AG09309 (cell line): ENCODE measurements at regions not wholly inside any gene's neighbourhood (a gene's known extent, or its start where the extent isn't known, plus 50 kb on each side); places are given as distances from the start of the nearest gene placed in this dataset.
"Not testable (repeated sequence)": the region's sequence is repeated elsewhere in the genome, so short reads cannot be mapped to it uniquely, and the experiment has no call there.

Experiments used
- DNase-seq: peaks from one replicate; pipeline ENCODE4 v3.0.0-alpha.2; 2010; ENCODE audit warnings: low read depth
- H3K4me3 ChIP-seq: 2 replicates; pipeline ENCODE4 v1.5.1; 2011; ENCODE audit warnings: mild to moderate bottlenecking, low read depth, low read length, moderate library complexity; ENCODE audit not compliant: control insufficient read depth
- TF ChIP-seq, protein P1 (sequence below): IDR thresholded peaks from 2 replicates; pipeline ENCODE4 v1.5.1; 2011; ENCODE audit warnings: mild to moderate bottlenecking, low read depth, low read length, inconsistent platforms; ENCODE audit not compliant: insufficient read depth, control insufficient read depth; ENCODE audit errors: missing control alignments

DNA sequence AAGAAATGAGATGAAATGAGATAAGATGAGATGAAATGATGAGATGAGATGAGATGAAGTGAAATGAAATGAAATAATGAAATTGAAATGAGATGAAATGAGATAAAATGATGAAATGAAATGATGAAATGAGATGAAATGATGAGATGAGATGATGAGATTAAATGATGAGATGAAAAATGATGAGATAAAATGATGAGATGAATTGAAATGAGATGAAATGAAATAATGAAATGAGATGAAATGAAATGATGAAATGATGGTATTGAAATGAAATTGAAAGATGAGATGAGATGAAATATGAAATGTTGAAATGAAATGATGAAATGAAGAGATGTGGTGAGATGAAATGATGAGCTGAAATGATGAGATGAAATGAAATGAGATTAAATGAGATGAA, 231.0 kb downstream of the GOLGA6L6 start:
- TF ChIP-seq, protein P1, sequence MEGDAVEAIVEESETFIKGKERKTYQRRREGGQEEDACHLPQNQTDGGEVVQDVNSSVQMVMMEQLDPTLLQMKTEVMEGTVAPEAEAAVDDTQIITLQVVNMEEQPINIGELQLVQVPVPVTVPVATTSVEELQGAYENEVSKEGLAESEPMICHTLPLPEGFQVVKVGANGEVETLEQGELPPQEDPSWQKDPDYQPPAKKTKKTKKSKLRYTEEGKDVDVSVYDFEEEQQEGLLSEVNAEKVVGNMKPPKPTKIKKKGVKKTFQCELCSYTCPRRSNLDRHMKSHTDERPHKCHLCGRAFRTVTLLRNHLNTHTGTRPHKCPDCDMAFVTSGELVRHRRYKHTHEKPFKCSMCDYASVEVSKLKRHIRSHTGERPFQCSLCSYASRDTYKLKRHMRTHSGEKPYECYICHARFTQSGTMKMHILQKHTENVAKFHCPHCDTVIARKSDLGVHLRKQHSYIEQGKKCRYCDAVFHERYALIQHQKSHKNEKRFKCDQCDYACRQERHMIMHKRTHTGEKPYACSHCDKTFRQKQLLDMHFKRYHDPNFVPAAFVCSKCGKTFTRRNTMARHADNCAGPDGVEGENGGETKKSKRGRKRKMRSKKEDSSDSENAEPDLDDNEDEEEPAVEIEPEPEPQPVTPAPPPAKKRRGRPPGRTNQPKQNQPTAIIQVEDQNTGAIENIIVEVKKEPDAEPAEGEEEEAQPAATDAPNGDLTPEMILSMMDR, result no peak
- H3K4me3 ChIP-seq, result no peak overlapping the region
- DNase-seq, result no peak

DNA sequence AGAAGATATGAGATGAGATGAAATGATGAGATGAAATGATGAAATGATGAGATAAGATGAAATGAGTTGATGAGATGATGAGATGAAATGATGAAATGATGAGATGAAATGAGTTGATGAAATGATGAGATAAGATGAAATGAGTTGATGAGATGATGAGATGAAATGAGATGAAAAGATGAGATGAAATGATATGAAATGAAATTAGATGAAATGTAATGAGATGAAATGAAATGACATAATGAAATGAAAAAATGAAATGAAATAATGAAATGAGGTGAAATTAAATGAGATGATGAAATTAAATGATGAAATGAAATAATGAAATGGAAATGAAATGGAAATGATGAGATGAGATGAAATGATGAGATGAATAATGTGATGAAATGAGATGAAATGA, 231.6 kb downstream of the GOLGA6L6 start:
- DNase-seq, H3K4me3 ChIP-seq: not testable (repeated sequence)

DNA sequence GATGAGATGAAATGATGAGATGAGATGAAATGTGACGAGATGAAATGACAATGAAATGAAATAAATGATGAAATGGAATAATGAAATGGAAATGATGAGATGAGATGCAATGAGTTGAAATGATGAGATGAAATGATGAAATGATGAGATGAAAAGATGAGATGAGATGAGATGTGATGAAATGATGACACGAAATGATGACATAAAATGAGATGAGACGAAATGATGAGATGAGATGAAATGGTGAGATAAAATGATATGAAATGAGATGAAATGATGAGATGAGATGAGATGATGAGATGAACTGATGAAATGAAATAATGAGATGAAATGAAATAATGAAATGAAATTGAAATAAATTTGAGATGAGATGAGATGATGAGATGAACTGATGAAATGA, 232.2 kb downstream of the GOLGA6L6 start:
- not testable (repeated sequence) for DNase-seq, H3K4me3 ChIP-seq

DNA sequence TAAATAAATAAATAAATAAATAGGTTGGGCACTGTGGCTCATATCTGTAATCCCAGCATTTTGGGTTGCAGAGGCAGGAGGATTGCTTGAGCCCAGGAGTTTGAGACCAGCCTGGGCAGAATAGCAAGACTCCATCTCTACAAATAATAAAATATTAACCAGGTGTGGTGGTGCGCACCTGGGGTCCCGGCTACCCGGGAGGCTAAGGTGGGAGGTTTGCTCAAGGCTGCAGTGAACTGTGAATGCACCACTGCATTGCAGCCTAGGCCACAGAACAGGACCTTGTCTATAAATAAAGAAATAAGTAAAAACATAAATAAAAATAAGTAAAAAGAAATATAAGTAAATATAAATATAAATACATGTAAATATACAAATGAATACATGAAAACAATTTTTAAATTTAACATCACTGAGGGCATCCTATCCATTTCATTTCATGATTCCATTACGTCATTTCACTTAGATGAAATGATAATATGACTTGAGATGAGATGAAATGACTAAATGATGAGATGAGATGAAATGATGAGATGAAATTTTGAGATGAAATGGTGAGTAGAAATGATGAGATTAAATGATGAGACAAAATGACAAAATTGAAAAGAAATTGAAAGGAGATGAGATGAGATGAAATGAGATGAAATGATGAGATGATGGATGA, 233.4 kb downstream of the GOLGA6L6 start:
- not testable (repeated sequence) for H3K4me3 ChIP-seq, DNase-seq

DNA sequence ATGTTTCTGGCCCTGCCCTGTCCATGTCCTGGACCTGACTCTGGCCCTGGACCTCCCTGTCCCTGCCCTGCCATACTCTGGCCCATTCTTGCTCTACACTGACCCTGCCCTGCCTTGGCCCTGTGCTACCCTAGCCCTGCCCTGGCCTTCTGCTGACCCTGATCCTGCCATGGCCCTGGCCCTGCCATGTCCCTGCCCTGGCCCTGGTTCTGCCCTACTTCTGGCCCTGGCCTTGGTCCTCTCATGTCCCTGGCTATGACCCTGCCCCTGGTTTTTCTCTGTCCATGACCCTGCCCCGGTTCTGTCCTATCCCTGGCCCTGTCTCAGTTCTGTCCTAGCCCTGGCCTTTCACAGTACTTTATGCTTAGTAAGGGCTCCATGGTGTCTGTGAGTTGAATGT, 234.5 kb downstream of the GOLGA6L6 start:
- not testable (repeated sequence) for H3K4me3 ChIP-seq

DNA sequence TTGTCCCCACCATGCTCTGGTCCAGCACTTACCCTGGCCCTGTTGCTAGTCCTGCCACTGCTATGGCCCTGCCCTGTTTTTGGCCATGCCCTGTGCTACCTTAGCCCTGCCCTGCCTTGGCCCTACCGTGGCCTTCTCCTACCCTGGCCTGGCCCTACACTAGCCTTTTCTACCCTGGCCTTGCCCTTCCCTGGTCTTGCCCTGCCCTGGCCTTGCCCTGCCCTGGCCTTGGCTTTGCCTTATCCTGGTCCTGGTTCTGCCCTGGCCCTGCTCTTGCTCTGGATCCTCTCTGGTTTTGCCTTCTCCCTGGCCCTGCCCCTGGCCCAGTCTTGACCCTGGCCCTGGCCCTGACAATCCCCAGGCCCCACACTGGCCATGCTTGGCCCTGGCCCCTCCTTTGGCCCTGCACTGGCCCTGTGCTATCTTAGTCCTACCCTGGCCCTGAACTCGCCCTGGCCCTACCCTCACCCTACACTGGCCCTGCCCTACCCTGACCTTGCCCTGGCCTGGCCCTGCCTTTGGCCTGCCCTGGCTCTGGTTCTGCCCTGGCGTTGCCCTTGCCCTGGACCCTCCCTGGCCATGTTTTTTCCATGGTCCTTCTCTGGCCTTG, 235.0 kb downstream of the GOLGA6L6 start:
- H3K4me3 ChIP-seq, DNase-seq: not testable (repeated sequence)

More for the DNA sequence above, 234.5 kb downstream of the GOLGA6L6 start:
- not testable (repeated sequence) for DNase-seq

DNA sequence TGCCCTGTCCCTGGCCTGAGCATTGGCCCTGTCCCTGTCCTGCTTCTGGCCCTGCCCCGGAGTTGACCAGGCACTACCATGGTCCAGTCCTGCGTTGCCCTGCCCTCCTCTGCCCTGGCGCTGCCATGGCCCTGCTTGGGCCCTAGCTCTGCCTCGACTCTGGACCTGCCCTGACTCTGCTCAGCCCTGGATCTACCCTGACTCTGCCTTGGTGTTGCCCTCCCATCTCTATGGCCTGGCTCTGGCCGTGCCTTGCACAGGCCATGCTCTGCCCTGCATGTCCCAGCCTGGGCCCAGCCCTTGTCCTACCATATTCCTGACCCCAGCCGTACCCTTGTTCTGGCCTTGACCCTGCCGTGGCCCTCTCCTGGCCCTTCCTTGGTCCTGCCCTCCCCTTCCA, 235.7 kb downstream of the GOLGA6L6 start:
- not testable (repeated sequence) for DNase-seq, H3K4me3 ChIP-seq

DNA sequence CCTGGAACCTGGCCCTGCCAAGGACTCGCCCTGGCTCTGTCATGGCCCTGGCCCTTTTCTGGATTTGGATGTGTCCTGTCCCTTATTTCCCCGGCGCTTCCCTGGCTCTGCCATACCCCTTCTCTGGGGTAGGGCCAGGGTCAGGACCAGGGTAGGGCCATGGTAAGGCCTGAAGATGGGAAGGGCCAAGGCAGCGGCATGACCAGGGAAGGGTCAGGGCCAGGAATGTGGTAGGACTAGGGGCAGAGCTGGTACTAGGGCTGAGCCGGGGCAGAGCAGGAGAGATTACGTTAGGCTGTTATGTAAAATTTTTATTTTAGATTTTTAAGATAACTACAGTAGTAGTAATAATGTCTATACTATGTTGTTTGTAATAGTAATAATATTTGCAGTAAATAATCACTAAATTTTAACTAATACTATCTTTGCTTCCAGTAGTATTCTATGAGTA, 236.6 kb downstream of the GOLGA6L6 start:
- not testable (repeated sequence) for H3K4me3 ChIP-seq, DNase-seq

DNA sequence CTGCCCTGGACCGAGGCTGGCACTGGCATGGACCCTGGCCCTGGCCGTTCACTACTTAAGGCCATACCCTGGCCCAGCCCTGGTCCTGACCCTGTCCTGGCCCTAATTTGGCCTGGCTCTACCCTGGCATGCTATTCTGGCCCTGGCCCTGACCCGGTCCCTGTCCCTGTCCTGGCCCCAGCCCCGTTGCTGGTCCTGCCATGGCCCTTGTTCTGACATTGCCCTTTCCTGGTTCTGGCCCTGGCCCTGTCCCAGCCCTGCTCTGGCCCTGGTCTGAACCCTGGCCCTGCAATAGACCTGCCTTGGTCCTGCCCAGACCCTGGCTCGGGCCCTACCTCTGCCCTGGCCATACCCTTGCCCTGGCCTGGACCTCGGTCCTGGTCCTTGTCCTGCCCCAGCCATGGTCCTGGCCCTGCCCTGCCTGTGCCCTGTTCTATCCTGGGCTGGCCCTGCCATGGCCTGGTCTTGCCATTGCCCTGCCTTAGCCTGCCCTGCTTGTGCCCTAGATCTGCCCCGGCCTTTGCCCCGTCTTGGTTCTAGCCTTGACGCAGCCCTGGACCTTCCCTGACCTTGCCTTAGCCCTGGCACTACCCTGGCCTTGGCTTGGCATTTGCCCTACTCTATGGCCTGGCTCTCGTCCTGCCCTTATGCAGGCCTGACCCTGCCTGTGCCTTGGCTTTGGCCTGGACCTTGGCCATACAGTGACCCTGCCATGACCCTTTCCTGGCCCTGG, 237.2 kb downstream of the GOLGA6L6 start:
- DNase-seq, H3K4me3 ChIP-seq: not testable (repeated sequence)

DNA sequence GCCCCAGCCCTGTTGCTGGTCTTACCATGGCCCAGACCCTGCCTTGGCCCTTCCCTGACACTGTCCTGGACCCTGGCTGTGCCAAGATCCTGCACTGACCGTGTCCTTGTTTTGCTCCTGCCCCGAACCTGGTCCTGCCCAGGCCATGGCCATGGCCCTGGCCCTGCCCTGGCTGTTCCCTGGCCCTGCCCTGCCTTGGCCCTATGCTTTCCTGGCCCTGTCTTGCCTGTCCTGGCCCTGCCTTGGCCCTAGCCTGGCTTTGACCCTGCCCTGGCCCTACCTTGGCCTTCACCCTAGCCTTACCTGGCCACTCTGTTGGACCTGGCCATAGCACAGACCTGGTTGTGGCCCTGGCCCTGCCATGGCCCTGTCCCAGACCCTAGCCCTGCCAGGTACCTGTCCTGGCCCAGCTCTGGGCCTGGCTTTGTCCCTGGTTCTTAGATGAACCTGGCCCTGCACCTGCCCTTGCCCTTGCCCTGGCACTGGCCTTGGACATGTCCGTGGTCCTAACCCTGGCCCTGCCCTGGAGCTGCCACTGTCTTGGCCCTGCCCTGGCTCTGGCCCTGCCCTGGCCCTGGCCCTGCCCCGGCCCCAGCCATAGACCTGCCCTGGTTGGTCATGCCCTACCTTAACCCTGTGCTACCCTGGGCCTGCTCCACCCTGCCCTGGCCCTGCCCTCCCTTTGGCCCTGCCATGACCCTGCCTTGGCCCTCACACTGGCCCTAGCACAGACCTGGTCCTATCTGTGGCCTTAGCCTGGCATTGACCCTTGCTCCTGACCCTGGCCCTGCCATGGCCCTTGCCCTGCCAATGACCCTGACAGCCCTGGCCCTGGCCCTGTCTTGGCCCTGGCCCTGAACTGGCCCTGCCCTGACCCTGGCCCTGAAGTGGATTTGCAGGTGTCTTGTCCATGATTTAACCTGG, 238.1 kb downstream of the GOLGA6L6 start:
- H3K4me3 ChIP-seq, DNase-seq: not testable (repeated sequence)

DNA sequence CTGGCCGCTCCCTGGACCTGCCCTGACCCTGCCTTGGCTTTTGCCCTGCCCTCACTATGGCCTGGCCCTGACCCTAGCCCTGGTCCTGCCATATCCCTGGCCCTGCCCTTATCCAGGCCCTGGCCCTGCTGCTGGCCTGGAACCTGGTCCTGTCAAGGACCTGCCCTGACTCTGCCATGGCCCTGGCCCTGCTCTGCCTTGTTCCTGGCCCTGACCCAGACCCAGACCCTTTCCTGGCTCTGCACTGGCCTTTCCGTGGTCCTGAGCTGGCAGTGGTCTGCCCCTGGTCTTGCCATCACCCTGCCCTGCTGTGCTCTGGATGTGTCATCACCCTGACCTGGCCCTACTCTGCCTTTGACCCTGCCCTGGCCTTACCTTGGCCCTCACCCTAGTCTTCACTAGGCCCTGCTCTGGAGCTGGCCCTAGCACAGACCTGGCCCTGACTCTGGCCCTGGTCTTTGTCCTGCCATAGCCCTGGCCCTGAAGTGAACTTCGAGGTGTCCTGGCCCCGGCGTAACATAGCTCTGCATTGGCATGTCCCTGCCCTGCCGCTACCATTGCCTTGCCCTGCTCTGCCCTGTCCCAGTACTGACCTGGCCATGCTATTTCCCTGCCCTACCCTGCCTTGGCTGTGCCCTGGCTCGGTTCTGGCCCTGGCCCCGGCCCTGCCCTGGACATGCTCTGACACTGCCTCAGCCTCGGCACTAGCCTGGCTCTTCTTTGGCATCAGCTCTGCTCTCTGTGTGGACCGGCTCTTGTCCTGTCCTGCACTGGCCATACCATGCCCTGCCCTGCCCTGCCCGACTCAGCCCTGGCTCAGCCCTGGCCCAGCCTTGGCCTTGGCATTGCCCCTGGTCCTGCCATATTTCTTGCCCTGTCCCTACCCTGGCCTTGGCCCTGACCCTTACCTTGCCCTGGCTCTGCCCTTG, 239.2 kb downstream of the GOLGA6L6 start:
- not testable (repeated sequence) for DNase-seq, H3K4me3 ChIP-seq

DNA sequence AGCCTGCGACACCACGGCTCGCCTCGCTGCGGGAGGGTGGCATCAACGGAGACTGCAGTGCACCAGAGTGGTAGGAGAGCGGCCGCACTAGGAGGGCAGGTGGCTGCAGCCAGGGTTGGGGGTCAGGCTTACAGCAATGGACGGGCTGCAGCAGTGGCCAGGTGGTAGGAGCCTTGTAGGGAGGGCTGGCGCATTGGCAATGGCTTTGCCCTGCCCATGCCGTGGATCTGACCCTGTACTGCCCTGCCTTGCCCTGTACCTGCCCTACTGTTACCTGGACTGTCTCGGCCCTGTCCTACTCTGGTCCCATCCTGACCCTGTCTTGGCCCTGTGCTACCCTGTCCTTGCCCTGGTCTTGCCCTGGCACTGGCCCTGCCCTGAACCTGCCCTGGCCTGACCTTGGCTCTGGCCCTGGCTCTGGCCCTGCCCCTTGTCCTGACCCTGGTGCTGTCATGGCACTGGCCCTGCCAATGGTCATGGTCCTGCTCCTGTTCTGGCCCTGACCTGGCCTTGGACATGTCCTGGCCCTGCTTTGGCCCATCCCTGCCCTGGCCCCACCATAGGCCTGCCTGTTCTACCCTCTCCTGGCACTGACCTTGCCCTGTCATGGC, 240.0 kb downstream of the GOLGA6L6 start:
- H3K4me3 ChIP-seq, DNase-seq: not testable (repeated sequence)

DNA sequence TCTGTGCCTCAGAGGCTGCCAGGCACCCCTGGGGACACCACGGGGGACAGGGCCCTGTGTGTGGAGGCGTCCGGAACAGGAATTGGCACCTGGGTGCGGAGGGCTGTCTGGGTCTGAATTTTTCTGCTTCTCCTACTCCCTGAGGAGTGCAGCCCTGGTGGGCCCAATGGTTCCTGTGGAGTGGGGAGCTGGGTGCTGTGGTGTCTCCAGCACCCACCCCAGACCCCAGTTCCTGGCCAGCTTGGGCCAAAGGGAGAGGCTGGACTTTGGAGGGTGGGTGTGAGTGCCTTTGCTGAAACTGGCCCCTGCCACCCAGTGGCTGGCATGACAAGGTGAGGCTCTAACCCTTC, 240.6 kb downstream of the GOLGA6L6 start:
- not testable (repeated sequence) for DNase-seq, H3K4me3 ChIP-seq

DNA sequence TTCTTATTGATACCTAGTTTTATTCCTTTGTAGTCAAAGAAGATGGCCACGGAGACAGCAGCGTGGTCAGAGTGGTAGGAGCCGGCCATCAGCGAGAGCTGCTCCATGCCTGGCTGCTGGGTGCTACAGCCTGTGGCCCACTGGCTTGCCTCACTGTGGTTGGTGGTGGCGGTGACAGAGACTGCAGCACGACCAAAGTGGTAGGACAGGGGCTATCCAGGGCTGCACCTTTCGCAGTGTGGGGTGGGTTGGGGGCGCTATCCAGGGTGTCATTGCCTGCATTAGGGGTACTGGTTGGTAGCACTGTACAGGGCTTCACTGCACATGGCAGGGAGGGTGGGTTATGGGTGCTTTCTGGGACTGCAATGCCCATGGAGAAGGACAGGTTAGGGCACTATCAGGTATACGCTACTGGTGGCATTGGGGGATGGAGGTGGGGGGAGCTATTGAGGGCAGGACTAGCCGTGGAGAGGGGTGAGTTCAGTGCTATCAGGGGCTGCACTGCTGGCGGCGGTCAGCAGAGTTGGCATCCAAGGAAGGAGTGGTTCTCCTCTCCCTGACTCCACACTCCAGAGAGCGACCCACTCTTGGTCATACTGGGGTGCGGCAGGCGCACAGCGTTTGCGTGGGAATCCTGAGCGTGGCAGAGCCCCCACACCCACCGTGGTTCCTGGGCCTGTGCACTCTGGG, 241.1 kb downstream of the GOLGA6L6 start:
- not testable (repeated sequence) for DNase-seq, H3K4me3 ChIP-seq

DNA sequence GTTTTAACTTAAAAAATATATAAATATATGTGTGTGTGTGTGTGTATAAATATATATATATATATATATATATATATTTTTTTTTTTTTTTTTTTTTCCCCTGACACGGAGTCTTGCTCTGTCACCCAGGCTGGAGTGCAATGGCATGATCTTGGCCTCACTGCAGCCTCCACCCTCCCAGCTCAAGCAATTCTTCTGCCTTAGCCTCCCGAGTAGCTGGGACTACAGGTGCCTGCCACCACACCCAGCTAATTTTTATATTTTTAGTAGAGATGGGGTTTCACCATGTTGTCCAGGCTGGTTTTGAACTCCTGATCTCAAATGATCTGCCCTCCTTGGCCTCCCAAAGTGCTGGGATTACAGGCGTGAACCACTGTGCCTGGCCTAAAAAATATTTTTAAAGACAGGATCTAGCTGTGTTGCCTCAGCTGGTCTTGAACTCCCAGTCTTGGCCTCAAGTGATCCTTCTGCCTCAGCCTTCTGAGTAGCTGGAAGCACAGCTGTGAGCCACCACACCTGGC, 243.9 kb downstream of the GOLGA6L6 start:
- DNase-seq, H3K4me3 ChIP-seq: not testable (repeated sequence)
